ENCODE measurements at regions not wholly inside any gene's neighbourhood (a gene's known extent, or its start where the extent isn't known, plus 50 kb on each side); places are given as distances from the start of the nearest gene placed in this dataset.

- no peaks in the 10 kb centered on the region for H3K9me3 ChIP-seq (ENCODE audit: insufficient read depth, low read depth, low read length)
- TF ChIP-seq CTCF (conservative IDR thresholded peaks at IDR 0.05; ENCODE audit: low read length) = no peak
- TF ChIP-seq EZH2phosphoT487 (IDR thresholded peaks at IDR 0.05; ENCODE audit: borderline replicate concordance) = no peak
- H3K9ac ChIP-seq (ENCODE audit: low read depth, low read length, poor library complexity, severe bottlenecking) = no peak overlapping the region
- peaks cover 23% of the 10 kb centered on the region for H3K4me1 ChIP-seq (ENCODE audit: insufficient read depth, low read length, poor library complexity, severe bottlenecking)
- no peaks in the 10 kb centered on the region for H3K36me3 ChIP-seq (ENCODE audit: insufficient read depth, low read length)
- H3K79me2 ChIP-seq (ENCODE audit: insufficient read depth, low read length) = no peaks in the 10 kb centered on the region
- H3K27me3 ChIP-seq (ENCODE audit: insufficient read depth, low read length, poor library complexity, severe bottlenecking) = no peaks in the 10 kb centered on the region
- H3F3A ChIP-seq (ENCODE audit: low read depth) = no peaks in the 10 kb centered on the region
- H2AFZ ChIP-seq (ENCODE audit: low read length) = no peak overlapping the region
- H3K4me3 ChIP-seq (ENCODE audit: low read length, poor library complexity, severe bottlenecking) = no peak overlapping the region
- H4K20me1 ChIP-seq (ENCODE audit: insufficient read depth, low read length, poor library complexity, severe bottlenecking) = no peaks in the 10 kb centered on the region
- H3K4me2 ChIP-seq (ENCODE audit: low read depth, low read length, poor library complexity, severe bottlenecking) = no peak overlapping the region
- no peaks in the 10 kb centered on the region for H3K9me2 ChIP-seq (replicated peaks; ENCODE audit: low read depth, low read length)
These were observed 52.8 kb upstream of the RMDN2 start for GRCh38 chr2:37872192-37872750.

- TF ChIP-seq EZH2phosphoT487 (IDR thresholded peaks at IDR 0.05; ENCODE audit: borderline replicate concordance) = no peak
- TF ChIP-seq CTCF (conservative IDR thresholded peaks at IDR 0.05; ENCODE audit: low read length) = no peak
- H3F3A ChIP-seq (ENCODE audit: low read depth) = no peaks in the 10 kb centered on the region
- H3K4me2 ChIP-seq (ENCODE audit: low read depth, low read length, poor library complexity, severe bottlenecking) = peak overlapping the region; percentile 27
- H4K20me1 ChIP-seq (ENCODE audit: insufficient read depth, low read length, poor library complexity, severe bottlenecking) = no peaks in the 10 kb centered on the region
- H3K9me3 ChIP-seq (ENCODE audit: insufficient read depth, low read depth, low read length) = no peaks in the 10 kb centered on the region
- no peak overlapping the region for H3K4me3 ChIP-seq (ENCODE audit: low read length, poor library complexity, severe bottlenecking)
- peaks cover 30% of the 10 kb centered on the region for H3K4me1 ChIP-seq (ENCODE audit: insufficient read depth, low read length, poor library complexity, severe bottlenecking)
- H3K79me2 ChIP-seq (ENCODE audit: insufficient read depth, low read length) = no peaks in the 10 kb centered on the region
- peak overlapping the region; percentile 75 for H2AFZ ChIP-seq (ENCODE audit: low read length)
- no peak overlapping the region for H3K9ac ChIP-seq (ENCODE audit: low read depth, low read length, poor library complexity, severe bottlenecking)
- no peaks in the 10 kb centered on the region for H3K27me3 ChIP-seq (ENCODE audit: insufficient read depth, low read length, poor library complexity, severe bottlenecking)
- no peaks in the 10 kb centered on the region for H3K36me3 ChIP-seq (ENCODE audit: insufficient read depth, low read length)
- H3K9me2 ChIP-seq (replicated peaks; ENCODE audit: low read depth, low read length) = no peaks in the 10 kb centered on the region
These were observed 51.9 kb upstream of the RMDN2 start for GRCh38 chr2:37873229-37873628.

GRCh38 chr2:37873749-37874330 lies 51.2 kb upstream of the RMDN2 start:
- peaks cover 35% of the 10 kb centered on the region for H3K4me1 ChIP-seq (ENCODE audit: insufficient read depth, low read length, poor library complexity, severe bottlenecking)

More at GRCh38 chr2:37873749-37874330, 51.2 kb upstream of the RMDN2 start:
- no peaks in the 10 kb centered on the region for H3K79me2 ChIP-seq (ENCODE audit: insufficient read depth, low read length)
- no peaks in the 10 kb centered on the region for H4K20me1 ChIP-seq (ENCODE audit: insufficient read depth, low read length, poor library complexity, severe bottlenecking)
- no peaks in the 10 kb centered on the region for H3K36me3 ChIP-seq (ENCODE audit: insufficient read depth, low read length)
- TF ChIP-seq CTCF (conservative IDR thresholded peaks at IDR 0.05; ENCODE audit: low read length) (no peak), EZH2phosphoT487 (IDR thresholded peaks at IDR 0.05; ENCODE audit: borderline replicate concordance) (no peak)
- H3K9me2 ChIP-seq (replicated peaks; ENCODE audit: low read depth, low read length) = no peaks in the 10 kb centered on the region
- H3K4me2 ChIP-seq (ENCODE audit: low read depth, low read length, poor library complexity, severe bottlenecking) = no peak overlapping the region
- no peak overlapping the region for H3K9ac ChIP-seq (ENCODE audit: low read depth, low read length, poor library complexity, severe bottlenecking)
- H3K4me3 ChIP-seq (ENCODE audit: low read length, poor library complexity, severe bottlenecking) = no peak overlapping the region
- no peak overlapping the region for H2AFZ ChIP-seq (ENCODE audit: low read length)
- H3K27me3 ChIP-seq (ENCODE audit: insufficient read depth, low read length, poor library complexity, severe bottlenecking) = no peaks in the 10 kb centered on the region
- no peaks in the 10 kb centered on the region for H3K9me3 ChIP-seq (ENCODE audit: insufficient read depth, low read depth, low read length)
- no peaks in the 10 kb centered on the region for H3F3A ChIP-seq (ENCODE audit: low read depth)

Measured in Loucy (cell line).